HL-60 (cell line): ENCODE measurements at regions not wholly inside any gene's neighbourhood (a gene's known extent, or its start where the extent isn't known, plus 50 kb on each side); places are given as distances from the start of the nearest gene placed in this dataset.

Experiments
- DNase-seq, 2 experiments: peaks; one replicate each; pipeline ENCODE4 v3.0.0-alpha.2; 2010 to 2020; ENCODE audit warnings: low read depth in 1 of 2, low spot score in 1 of 2
- H3K27ac ChIP-seq: fragments of 250-450 bp; sonication (Bioruptor Pico); replicated peaks from 2 replicates; pipeline ENCODE4 v1.5.1; 2020; ENCODE audit warnings: mild to moderate bottlenecking, moderate library complexity
- H3K27me3 ChIP-seq: fragments of 250-450 bp; sonication (Bioruptor Pico); 2 replicates; pipeline ENCODE4 v1.5.1; 2021; ENCODE audit warnings: mild to moderate bottlenecking, moderate library complexity; ENCODE audit not compliant: insufficient read depth, poor library complexity, severe bottlenecking
- H3K4me3 ChIP-seq: replicated peaks from 2 replicates; pipeline ENCODE4 v1.5.1; 2011; ENCODE audit warnings: mild to moderate bottlenecking, control low read depth, low read length; ENCODE audit not compliant: insufficient read depth
- CTCF ChIP-seq: IDR thresholded peaks from one replicate; pipeline ENCODE4 v1.5.1; 2011; ENCODE audit warnings: low read length, control low read depth, inconsistent platforms; ENCODE audit not compliant: insufficient read depth
- GABPA ChIP-seq: IDR thresholded peaks from 2 replicates; pipeline ENCODE4 v1.6.1; 2012; ENCODE audit warnings: low read depth
- POLR2AphosphoS5 ChIP-seq: IDR thresholded peaks from 2 replicates; pipeline ENCODE4 v1.6.1; 2012; ENCODE audit warnings: low read depth
- REST ChIP-seq: IDR thresholded peaks from 2 replicates; pipeline ENCODE4 v1.6.1; 2012; ENCODE audit warnings: low read depth; ENCODE audit not compliant: insufficient replicate concordance
- SPI1 ChIP-seq: IDR thresholded peaks from 2 replicates; pipeline ENCODE4 v1.6.1; 2012; ENCODE audit warnings: low read depth, mild to moderate bottlenecking, borderline replicate concordance

DNA sequence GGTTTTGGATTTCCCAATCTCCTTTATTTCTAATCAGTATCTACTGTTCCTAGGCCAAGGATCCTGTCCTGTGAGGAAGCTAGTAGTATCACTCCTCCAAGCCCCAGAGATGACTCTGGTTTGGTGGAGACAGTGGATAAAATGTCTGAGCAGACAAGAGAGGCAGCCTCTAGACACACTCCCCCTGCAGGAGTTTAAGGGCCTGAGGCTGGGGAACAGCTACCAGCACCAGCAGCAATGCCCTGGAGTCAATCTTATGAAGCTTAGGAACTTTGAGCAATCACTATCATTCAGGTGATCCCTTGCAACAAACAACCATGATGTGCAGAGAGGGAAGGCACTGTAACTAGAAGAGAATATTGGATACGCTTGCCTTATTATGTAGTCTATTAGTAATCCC lies 384.7 kb upstream of the ID4 start:
- no peak for DNase-seq
- H3K4me3 ChIP-seq: no peak overlapping the region
- TF ChIP-seq CTCF (no peak), GABPA (no peak), SPI1 (no peak), POLR2AphosphoS5 (no peak), REST (no peak)
- no peaks in the 10 kb centered on the region for H3K27me3 ChIP-seq
- H3K27ac ChIP-seq: no peak overlapping the region

GRCh38 chr6:19454001-19454720 lies 383.0 kb upstream of the ID4 start:
- no peak for TF ChIP-seq SPI1
- TF ChIP-seq GABPA: no peak
- no peak for TF ChIP-seq REST
- TF ChIP-seq CTCF: no peak
- TF ChIP-seq POLR2AphosphoS5: no peak
- DNase-seq: no peak
- Histone ChIP-seq H3K27me3 (no peaks in the 10 kb centered on the region), H3K4me3 (no peak overlapping the region), H3K27ac (no peak overlapping the region)

DNA sequence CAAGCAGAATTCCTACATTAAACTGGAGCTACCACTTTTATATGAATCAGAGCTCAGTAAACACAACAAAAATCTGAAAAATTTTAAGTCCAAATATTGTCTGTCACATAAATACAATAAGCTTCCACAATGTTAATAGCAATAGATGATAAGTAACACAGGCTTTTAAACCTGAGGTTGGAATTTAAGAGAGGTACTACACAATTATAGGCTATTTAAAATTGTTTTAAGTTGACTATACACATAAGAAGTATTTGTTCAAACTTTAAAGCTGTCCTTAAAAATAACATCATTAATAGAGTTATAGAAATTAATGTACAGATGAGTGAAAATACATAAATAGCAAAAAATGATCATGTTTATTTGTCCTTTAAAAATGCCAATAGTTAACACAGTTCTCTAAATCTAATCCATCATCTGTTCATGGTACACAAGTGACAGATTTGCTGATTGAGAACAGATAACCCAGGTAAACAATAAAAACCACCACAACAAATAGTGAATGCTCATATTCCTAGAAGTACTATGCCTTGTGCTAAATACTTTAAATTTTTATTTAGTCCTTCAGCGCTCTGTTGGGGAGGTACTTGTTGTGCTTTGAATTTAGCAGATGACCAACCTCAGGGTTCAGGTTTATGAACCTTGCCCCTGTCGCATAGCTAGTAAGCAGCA lies 382.3 kb upstream of the ID4 start:
- Histone ChIP-seq H3K4me3 (no peak overlapping the region), H3K27ac (no peak overlapping the region), H3K27me3 (no peaks in the 10 kb centered on the region)
- no peak for DNase-seq
- TF ChIP-seq CTCF: no peak
